LNCAP (cell line): ENCODE measurements at regions not wholly inside any gene's neighbourhood (a gene's known extent, or its start where the extent isn't known, plus 50 kb on each side); places are given as distances from the start of the nearest gene placed in this dataset.

Source experiments
- TF ChIP-seq, protein P1 (sequence below): fragments of 450-650 bp; IDR thresholded peaks from 2 replicates; pipeline ENCODE4 v1.5.1; 2017; ENCODE audit warnings: mild to moderate bottlenecking

DNA sequence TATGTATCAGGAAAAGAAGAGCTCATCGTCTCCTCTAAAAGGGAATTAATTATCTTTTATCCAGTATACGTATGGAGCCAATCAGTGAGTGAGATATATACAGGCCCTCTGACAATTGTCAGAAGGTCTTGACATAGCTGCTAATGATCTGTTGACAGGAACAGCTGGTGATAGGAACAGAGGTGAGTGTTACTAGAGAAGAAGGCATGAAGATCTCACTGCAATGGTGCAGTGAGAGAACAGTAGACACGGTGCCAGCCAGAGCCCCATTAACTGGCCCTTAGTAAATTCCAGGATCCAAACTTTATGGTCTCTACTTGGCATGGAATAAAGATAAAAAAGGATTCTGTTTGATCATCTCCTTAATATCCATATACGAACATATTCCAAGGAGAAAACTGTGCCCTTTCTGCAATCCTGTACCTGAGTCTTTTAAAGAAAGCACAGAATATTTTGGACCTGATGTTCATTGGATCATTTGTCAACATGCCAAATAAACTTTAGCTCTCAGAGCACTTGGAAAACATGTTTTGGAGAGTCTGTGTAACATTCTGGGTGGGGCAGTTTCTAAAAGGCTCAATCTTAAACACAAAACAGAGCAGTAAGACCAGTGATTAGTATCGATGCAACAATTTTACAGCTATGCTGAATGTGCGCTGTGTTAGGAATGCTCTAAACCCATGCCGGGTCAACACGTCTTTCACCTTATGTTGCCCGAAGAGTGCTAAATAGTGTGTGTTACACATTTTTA is 135.8 kb upstream of the CITED2 start:
- TF ChIP-seq, protein P1, sequence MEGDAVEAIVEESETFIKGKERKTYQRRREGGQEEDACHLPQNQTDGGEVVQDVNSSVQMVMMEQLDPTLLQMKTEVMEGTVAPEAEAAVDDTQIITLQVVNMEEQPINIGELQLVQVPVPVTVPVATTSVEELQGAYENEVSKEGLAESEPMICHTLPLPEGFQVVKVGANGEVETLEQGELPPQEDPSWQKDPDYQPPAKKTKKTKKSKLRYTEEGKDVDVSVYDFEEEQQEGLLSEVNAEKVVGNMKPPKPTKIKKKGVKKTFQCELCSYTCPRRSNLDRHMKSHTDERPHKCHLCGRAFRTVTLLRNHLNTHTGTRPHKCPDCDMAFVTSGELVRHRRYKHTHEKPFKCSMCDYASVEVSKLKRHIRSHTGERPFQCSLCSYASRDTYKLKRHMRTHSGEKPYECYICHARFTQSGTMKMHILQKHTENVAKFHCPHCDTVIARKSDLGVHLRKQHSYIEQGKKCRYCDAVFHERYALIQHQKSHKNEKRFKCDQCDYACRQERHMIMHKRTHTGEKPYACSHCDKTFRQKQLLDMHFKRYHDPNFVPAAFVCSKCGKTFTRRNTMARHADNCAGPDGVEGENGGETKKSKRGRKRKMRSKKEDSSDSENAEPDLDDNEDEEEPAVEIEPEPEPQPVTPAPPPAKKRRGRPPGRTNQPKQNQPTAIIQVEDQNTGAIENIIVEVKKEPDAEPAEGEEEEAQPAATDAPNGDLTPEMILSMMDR = no peak

DNA sequence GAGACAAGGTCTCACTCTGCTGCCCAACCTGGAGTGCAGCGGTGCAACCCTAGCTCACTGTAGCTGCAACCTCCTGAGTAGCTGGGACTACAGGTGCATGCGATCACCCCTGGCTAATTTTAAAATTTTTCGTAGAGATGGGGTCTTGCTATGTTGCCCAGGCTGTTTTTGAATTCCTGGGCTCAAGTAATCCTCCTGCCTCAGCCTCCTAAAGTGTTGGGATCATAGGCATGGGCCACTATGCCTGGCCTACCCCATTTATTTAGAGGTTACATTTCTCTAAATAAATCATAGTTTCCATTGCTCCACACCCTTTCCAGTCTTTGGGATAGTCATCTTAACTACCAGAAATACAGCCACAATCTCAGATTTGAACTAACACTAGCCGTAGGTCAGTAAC is 134.7 kb upstream of the CITED2 start:
- TF ChIP-seq, protein P1 = no peak

DNA sequence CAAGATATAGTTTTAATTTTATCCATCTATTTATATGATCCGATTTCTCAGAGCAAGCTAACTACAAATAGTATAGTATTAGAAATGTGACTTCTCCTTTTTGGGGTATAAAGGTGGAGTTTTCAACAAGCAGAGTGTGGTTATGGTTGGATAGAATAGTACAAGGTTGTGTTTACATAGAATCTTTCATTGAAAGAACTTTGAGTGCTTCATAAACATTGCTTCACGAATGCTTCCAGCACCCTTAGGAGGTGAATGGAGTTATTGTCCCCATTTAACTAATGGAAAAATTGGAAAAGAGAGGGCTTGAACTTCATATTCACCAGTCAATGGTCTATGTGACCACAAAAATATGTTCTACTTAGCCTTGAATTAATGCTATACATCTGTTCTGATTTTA is 134.1 kb upstream of the CITED2 start:
- TF ChIP-seq, protein P1 = no peak

DNA sequence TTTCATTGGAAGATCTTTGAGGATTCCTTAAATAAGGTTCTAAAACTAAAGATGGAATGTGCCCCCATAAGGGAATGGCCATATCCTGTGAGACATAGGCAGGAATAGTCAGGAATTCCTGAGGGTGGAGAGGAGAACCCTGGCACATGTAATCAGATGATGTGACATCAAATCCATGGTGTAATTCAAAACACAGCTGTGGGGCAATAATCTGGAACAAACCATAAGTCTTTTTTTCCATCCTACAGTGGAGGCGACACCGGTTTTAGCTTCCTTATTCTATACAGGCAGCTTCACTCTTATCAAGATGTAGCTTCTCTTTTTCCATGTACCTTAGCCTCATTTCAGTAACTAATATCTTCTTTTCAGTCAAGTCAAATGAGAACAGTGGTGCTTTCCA is 133.6 kb upstream of the CITED2 start:
- TF ChIP-seq, protein P1 = no peak

DNA sequence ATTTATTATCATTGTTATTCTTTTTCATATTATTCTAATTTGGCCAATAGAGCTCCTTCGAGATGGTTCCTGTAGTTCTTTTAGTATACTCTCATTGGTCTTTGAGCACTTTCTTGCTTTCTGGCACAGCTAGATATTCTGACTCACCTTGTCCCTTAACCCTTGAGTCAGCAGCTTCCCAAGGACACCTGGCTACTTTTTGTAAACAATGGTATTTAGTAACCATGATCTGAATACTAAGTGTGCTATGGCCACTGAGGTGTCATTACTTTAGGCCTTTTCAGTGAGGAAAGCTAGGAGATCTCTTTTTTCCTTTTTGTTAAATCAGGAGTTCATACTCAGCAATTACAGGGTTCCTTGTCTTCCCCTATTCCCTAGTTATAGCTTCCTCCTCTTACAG is 126.5 kb upstream of the CITED2 start:
- TF ChIP-seq, protein P1 = no peak

DNA sequence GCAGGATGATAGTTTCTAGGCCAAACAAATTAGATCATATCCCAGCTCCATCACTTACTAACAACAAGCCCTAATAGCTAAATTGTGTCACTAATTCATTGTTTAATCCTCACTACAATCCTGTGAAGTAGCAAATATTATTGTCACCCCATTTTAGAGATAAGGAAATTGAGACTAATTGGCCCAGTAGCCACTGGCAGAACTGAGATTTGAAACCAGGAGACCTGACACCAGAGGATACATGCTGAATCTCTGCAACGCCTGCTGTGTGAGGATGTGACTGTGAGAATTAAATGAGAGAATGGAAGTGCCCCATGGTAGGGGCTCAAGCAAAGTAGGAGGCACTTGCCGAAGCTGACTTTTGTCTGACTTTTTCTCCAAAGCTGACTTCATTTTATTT is 124.3 kb upstream of the CITED2 start:
- TF ChIP-seq, protein P1 = no peak

DNA sequence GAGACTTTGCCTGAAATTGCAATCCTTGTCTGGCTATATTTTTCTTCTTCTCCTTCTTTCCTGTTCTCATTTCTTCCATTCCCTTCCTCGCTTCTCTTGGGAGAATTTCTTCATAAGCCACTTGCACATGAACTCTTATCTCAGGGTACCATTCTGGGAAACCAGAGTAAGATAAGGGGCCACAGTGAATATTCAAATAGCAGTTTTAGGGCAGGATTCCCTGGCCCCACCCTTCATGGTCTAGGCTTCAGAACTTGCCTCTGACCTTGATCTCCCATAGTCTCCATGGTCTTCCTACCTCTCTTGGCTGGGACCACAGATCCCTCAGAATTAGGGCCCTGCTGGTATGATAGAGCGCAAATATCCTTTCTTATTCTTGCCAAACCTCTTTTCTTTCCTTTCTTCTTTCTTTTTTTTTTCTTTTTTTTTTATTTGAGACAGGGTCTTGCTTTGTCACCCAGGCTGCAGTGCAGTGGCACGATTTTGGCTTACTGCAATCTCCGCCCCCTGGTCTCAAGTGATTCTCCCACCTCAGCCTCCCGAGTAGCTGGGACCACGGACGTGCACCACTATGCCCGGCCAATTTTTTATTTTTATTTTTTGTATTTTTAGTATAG is 123.0 kb upstream of the CITED2 start:
- TF ChIP-seq, protein P1 = no peak
